ENCODE measurements at regions not wholly inside any gene's neighbourhood (a gene's known extent, or its start where the extent isn't known, plus 50 kb on each side); places are given as distances from the start of the nearest gene placed in this dataset.
A peak's percentile ranks its signal among the peaks of the same experiment; 100 is the strongest.
"Not testable (repeated sequence)": the region's sequence is repeated elsewhere in the genome, so short reads cannot be mapped to it uniquely, and the experiment has no call there.

GRCh38 chr22:26839216-26839615 is 181.8 kb downstream of the MIAT start:
- DNase-seq (ENCODE audit: low spot score in 2 of 2) = no peak
- no peak for FAIRE-seq

DNA sequence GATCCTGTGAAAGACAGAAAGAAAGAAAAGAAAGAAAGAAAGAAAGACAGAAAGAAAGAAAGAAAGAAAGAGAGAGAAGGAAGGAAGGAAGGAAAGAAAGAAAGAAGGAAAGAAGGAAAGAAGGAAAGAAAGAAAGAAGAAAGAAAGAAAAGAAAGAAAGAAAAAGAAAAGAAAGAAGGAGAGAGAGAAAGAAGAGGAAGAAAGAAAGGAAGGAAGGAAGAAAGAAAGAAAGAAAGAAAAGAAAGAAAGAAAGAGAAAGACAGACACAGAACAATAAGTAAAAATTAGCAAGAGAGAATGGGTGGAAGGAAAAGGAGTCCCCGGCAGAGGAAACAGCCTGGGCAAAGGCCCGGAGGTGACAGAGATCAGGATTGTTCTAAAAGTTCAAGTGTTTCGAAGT is 183.4 kb downstream of the MIAT start:
- FAIRE-seq; DNase-seq (ENCODE audit: low spot score in 2 of 2): not testable (repeated sequence)

DNA sequence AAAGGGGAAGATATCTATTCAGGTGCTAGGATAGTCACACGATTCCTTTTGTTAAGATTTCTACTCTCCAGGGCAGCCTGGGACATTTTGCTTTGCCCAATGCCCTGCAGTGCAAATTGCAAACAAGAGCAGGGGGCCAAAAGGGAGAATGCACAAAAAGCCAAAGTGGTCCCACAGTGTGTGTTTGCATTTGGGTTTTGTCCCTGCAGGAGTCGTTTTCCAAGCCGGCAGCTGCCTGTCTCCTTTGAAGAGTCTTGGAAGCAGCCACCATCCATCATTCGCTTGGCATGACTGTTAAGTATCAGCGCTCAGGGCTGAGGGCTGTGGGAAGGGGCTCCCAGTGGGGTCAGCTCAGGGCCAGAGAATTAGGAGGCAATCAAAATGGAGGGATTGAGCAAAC is 184.7 kb downstream of the MIAT start:
- DNase-seq (ENCODE audit: low spot score in 2 of 2) = no peak
- no peak for FAIRE-seq

GRCh38 chr22:26845021-26845743 is 187.8 kb downstream of the MIAT start:
- no peak for FAIRE-seq
- peak in 1 of 2 donors; percentile 12 for DNase-seq (ENCODE audit: low spot score in 2 of 2)

- DNase-seq (ENCODE audit: low spot score in 2 of 2) (no peak), FAIRE-seq (no peak)
These were observed 188.7 kb downstream of the MIAT start for GRCh38 chr22:26846076-26846475.

GRCh38 chr22:26846645-26847044 is 189.3 kb downstream of the MIAT start:
- FAIRE-seq (no peak), DNase-seq (ENCODE audit: low spot score in 2 of 2) (no peak)

DNA sequence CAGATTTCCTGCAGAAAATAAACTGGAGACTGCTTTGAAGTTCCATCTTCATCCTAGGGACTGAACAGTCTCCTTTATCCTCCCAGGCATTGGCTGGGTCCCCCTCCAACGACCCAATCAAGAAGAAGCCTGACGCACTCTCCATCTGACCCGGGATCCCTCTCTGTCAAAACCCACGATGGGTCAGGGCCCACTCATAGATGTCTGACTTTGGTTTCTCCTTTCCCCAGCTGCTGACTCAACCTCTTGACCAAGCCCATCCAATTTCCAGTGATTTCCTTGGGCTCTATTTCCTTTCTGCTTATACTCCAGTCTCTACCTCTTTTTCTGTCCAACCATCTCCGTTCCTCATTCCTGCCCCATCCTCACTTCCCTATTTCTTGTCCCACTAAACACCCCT is 189.7 kb downstream of the MIAT start:
- FAIRE-seq = no peak
- DNase-seq (ENCODE audit: low spot score in 2 of 2) = no peak

DNA sequence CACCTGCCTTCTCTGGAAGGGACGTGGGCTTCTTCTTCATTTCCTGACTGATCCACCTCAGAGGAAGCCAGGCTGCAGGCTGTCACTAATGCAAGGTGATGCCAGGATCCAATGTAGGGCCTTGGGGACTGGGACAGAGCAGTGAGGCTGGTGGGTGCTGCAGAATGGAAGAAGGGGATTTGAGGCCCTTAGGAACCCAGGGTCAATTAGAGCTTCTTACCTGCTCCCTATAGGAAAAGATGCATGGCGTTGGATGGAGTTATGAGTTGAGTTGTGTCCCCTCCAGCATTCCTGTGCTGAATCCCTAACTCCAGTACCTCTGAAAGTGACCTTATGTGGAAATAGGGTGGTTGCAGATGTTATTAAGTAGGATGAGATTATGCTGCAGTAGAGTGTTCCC is 190.4 kb downstream of the MIAT start:
- FAIRE-seq (no peak), DNase-seq (ENCODE audit: low spot score in 2 of 2) (no peak)

DNA sequence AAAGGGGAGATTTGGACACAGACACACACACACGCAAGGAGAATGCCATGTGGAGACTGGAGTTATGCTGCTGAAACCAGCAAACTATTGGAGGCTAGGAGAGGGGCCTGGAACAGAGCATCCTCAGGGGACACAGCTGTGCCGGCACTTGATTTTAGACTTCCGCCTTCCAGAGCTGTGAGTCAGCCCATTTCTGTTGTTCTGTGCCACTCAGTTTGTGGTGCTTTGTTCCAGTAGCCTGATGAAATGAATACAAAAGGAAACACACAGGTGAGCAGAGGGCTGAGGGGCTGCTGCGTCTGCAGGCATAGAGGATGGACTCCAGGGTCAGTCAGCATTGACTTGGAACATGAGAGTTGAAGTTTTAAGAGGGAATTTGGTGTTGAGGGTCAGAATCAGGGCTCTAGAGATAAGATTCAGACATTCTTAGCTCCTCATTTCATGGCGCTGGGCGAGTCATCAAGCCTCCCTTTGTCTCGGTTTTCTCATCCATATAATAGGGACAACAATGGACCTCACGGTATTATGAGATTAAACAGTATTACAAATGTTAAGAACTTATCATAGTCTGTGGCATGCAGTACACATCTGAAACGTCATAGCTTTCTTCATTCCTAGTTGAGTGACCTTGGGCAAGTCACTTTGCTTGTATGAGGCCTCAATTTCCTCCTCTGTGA is 191.0 kb downstream of the MIAT start:
- no peak for FAIRE-seq
- no peak for DNase-seq (ENCODE audit: low spot score in 2 of 2)

DNA sequence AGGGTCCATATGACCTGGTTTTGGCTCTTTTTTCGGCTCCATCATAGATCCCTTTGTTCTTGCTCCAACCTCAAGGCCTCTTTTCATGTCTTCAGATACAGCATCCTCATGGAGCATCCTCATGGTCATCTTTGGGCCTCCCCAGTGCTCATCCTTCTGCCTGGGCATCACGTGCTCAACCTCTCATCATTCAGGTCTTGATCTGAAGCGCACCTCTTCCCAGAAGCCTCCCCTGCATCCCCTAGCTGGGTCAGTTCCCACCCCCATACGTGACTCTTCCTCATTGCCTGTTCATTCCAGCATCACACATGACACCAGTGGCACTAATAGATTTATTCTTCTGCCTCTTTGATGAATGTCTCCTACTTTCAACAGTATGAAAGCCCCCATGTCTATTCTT is 192.2 kb downstream of the MIAT start:
- FAIRE-seq (no peak), DNase-seq (ENCODE audit: low spot score in 2 of 2) (no peak)

DNA sequence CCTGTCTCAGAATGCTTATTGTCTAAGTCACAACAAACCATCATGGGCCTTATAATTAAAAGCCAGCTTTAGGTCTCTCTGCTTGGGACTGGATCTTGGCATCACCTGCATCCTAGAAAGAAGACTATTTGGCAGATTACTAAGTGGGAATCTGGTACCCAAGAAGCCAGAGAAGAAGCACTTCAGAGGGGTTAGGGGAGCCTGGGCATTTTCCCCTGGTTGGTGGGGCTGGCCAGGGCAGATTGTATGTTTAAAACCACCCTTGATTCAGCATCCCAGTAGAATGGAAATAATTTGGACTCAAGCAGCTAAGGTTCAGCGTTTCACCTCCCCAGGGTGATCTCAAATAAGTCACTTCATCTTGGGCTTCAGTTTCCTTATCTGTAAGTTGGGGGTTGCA is 193.7 kb downstream of the MIAT start:
- no peak for FAIRE-seq
- no peak for DNase-seq (ENCODE audit: low spot score in 2 of 2)

DNA sequence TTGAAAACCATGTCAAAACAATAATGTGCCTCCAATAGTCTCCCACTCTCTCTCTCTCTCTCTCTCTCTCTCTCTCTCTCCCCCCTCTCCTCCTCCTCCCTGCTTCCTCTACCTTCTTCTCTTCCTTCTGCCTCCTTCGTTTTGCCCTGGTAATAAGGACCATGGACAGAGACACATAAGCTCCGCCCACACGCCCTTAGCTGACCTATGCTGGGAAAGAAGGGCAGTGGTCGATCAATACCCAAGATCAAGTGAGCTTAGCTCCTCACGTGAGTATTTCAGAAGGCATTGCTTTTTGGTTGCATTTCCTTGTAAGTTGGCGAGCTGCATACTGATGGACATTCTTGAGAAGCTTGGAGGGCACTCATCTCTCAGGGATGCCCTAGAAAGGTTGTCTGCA is 194.8 kb downstream of the MIAT start:
- no peak for DNase-seq (ENCODE audit: low spot score in 2 of 2)
- no peak for FAIRE-seq

DNA sequence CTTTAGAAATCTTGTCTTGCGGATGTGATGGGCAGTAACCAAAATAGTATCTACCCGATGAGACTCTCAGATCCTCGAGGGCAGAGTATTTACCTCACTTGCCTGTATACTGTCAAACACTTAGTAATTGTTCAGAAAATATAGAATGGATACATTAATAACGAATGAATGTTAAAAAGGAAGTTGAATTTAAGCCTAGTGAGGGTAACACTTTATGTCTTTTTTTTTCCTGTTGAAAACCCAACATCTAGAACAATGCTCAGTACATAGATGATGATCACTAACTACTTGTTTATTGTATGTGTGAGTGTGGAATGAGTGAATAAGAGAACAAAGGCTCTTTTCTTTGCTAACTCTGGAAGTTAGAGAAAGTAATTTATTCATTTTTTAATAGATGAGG is 195.7 kb downstream of the MIAT start:
- no peak for FAIRE-seq

DNA sequence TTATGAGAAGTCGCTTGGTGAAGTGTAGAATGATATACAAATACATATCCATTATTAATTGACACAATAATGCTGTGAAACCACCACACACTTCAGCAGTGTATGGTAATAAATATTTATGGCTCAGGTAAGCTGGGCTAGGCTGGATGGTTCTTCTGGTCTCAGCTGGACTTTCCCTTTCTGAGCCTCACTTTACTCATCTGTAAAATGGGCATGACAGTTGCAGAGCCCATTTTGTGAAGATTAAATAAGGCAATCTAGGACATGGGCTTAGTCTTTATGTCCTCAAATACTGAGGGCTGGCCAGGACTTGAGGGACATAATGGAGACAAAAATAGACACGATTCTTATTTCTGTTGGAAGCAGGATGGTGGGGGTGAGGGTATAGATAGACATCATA is 196.1 kb downstream of the MIAT start:
- no peak for FAIRE-seq

More for the DNA sequence above, 195.7 kb downstream of the MIAT start:
- no peak for DNase-seq (ENCODE audit: low spot score in 2 of 2)

DNA sequence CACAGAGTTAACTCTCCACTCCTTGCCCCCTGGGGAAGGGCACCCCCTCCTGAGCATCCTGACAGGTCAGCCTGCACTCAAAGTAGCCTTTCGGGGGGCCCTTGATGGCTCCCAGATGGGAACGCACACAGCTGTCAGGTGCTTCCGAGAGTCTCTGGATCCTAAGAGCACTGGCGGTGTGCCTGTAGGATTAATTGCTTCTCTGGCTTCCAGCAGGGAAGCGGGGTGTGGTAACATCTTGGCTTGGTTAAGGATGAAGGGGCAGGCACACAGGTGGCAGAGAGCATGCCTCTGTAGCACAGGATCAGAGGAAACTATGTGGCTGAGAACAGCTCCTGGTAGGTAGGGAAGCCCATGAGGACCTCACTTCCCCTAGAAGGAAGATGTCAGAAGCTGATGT is 199.8 kb downstream of the MIAT start:
- no peak for FAIRE-seq
- DNase-seq (ENCODE audit: low spot score in 2 of 2) = no peak

More for the DNA sequence above, 196.1 kb downstream of the MIAT start:
- DNase-seq (ENCODE audit: low spot score in 2 of 2) = no peak

GRCh38 chr22:26860301-26860700 is 202.9 kb downstream of the MIAT start:
- DNase-seq (ENCODE audit: low spot score in 2 of 2) (no peak), FAIRE-seq (no peak)

GRCh38 chr22:26865021-26865420 is 207.6 kb downstream of the MIAT start:
- FAIRE-seq = no peak

DNA sequence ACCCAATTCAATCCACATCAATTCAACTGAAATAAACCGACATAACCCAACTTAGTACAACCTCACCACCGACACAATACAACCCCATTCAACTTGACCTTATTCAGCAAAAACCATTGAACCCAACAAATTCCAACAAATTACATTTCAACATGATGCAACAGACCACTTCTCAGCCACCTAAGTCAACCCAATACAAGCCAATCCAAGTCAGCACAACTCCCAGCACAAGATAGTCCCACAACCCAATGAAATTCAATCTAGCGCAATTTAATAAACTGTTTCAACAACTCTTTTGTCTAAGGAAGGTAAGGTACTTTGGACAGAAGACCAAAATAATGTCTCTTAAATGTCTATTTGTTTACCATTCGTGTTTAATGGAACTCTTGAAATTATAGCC is 226.0 kb downstream of the MIAT start:
- FAIRE-seq = no peak

More at GRCh38 chr22:26865021-26865420, 207.6 kb downstream of the MIAT start:
- DNase-seq (ENCODE audit: low spot score in 2 of 2) = no peak

GRCh38 chr22:26884921-26885320 is 227.5 kb downstream of the MIAT start:
- FAIRE-seq = no peak
- DNase-seq (ENCODE audit: low spot score in 2 of 2) = no peak

More for the DNA sequence above, 226.0 kb downstream of the MIAT start:
- no peak for DNase-seq (ENCODE audit: low spot score in 2 of 2)

DNA sequence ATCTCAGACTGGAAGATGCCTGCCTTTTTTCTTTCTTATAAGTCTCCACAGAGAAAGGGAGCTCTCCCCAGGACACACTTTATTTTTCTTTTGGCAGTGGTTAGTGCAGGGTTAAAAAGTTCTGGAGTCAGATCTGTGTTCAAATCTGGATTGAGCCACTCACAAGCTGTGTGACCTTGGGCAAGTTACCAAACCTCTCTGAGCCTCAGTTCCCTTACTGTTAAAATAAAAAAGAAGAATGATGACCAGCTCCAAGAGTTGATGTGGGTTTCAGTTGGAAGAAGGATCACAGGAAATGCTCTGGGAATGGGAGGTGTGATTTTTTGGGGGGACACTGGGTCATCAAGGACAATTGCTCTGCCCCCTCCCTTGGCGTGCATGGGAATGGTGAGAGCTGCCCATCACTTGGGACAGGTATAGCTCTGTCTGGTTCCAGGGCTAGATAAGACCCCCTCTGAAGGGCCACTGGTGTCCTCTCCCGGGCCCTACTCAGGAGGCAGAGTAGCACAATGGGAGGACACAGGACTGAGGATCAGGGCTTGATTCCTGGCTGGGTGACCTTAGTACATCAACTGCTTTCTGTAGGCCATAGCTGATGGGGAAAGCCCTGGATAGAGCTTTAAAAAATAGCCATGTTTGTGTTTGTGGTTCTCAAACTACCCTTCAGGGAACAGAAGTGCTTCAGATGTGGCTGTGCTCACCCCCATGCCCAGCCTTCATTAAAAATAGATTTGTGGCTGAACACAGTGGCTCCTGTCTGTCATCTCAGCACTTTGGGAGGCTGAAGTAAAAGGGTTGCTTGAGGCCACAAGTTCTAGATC is 228.3 kb downstream of the MIAT start:
- DNase-seq (ENCODE audit: low spot score in 2 of 2) (no peak), FAIRE-seq (no peak)

DNA sequence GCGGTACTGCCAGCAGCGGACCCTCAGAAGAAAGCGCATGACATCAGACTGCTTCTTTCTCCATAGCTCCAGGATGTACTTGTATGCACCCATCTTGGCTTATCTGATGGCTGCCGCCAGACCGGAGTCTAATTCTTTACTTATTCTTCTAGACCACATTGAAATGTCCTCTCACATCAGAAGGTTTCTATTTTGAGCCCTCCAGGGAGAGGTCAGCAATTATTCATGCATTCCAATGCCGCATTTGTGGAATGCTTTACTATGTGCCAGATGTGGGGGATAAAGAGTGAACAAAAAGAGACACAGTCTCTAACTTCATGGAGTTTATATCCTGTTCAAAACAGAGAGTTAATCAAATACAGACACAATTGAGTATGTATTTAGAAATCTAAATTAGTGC is 230.1 kb downstream of the MIAT start:
- FAIRE-seq (no peak), DNase-seq (ENCODE audit: low spot score in 2 of 2) (no peak)

All from frontal cortex (tissue), 3 donors.